ENCODE measurements at regions not wholly inside any gene's neighbourhood (a gene's known extent, or its start where the extent isn't known, plus 50 kb on each side); places are given as distances from the start of the nearest gene placed in this dataset.

- dilution Hi-C loops (cut with MboI; ENCODE audit: extremely low pct_ligation_motif_present, low sequenced_read_pairs) (no loop called here), intact Hi-C loops (cut with micrococcal nuclease) (no loop called here)
- Histone ChIP-seq H3K9me1 (replicated peaks; ENCODE audit: control insufficient read depth, extremely low read depth, insufficient read depth, low read length) (no peaks in the 10 kb centered on the region), H3K27ac (ENCODE audit: insufficient read depth, low read depth, low read length) (no peak overlapping the region), H3K9ac (replicated peaks; ENCODE audit: extremely low read depth, insufficient read depth, low read length) (no peak overlapping the region), H4K20me1 (replicated peaks; ENCODE audit: control insufficient read depth, extremely low read depth, insufficient read depth, low read length) (no peaks in the 10 kb centered on the region), H3K4me1 (ENCODE audit: control insufficient read depth, extremely low read depth, insufficient read depth, low read length) (no peaks in the 10 kb centered on the region), H3K36me3 (ENCODE audit: control insufficient read depth in 2 of 2, extremely low read depth in 1 of 2, insufficient read depth in 2 of 2, low read length in 2 of 2) (no peaks in the 10 kb centered on the region), H3K79me2 (ENCODE audit: control insufficient read depth, insufficient read depth, low read length) (no peaks in the 10 kb centered on the region), H3K9me3 (replicated peaks; ENCODE audit: control insufficient read depth, insufficient read depth, low read length) (no peaks in the 10 kb centered on the region), H3K27me3 (ENCODE audit: control insufficient read depth in 2 of 2, insufficient read depth in 2 of 2, low read length in 2 of 2) (no peaks in the 10 kb centered on the region), H2AFZ (ENCODE audit: low read depth, low read length) (no peak overlapping the region), H3K4me2 (ENCODE audit: insufficient read depth, low read length) (no peak overlapping the region), H3K4me3 (replicated peaks in 1 of 3; ENCODE audit: insufficient read depth in 1 of 3, low read depth in 1 of 3, low read length in 3 of 3) (no peak overlapping the region)
- DNase-seq (ENCODE audit: low read depth, low spot score) (no peak), FAIRE-seq (no peak)
- TF ChIP-seq JUN (IDR thresholded peaks at IDR 0.05; ENCODE audit: borderline replicate concordance, insufficient read depth, insufficient read length, low read depth) = no peak
- no peak for TF ChIP-seq POLR2AphosphoS5 (IDR thresholded peaks at IDR 0.05; ENCODE audit: insufficient read depth, low read depth, low read length)
- TF ChIP-seq EZH2 (IDR thresholded peaks at IDR 0.05; ENCODE audit: borderline replicate concordance, low read depth, low read length, severe bottlenecking) = no peak
- no peak for TF ChIP-seq MYC (IDR thresholded peaks at IDR 0.05; ENCODE audit: low read depth, low read length)
- ChIA-PET CTCF (no interaction called here), POLR2A (no interaction called here)
- BruUV-seq (replicated peaks) = no TSS peak
Observed at GRCh38 chr9:129513282-129513681, 107.6 kb downstream of the C9orf50 start.

- dilution Hi-C loops (cut with MboI; ENCODE audit: extremely low pct_ligation_motif_present, low sequenced_read_pairs) = no loop called here
- POLR2A ChIA-PET = no interaction called here
Observed at GRCh38 chr9:129511285-129511900, 109.5 kb downstream of the C9orf50 start.

More at GRCh38 chr9:129511285-129511900, 109.5 kb downstream of the C9orf50 start:
- H3K36me3 ChIP-seq (ENCODE audit: control insufficient read depth in 2 of 2, extremely low read depth in 1 of 2, insufficient read depth in 2 of 2, low read length in 2 of 2) = no peaks in the 10 kb centered on the region
- no peak overlapping the region for H3K4me3 ChIP-seq (replicated peaks in 1 of 3; ENCODE audit: insufficient read depth in 1 of 3, low read depth in 1 of 3, low read length in 3 of 3)
- no peak overlapping the region for H3K9ac ChIP-seq (replicated peaks; ENCODE audit: extremely low read depth, insufficient read depth, low read length)
- CTCF ChIA-PET = interaction anchor here (1.0 kb wide), 1 partner anchor 9 kb away, joined by 3 read pairs; no protein-coding TSS in a partner anchor
- no peak overlapping the region for H2AFZ ChIP-seq (ENCODE audit: low read depth, low read length)
- no peaks in the 10 kb centered on the region for H3K27me3 ChIP-seq (ENCODE audit: control insufficient read depth in 2 of 2, insufficient read depth in 2 of 2, low read length in 2 of 2)
- H3K4me2 ChIP-seq (ENCODE audit: insufficient read depth, low read length) = no peak overlapping the region
- no TSS peak for BruUV-seq (replicated peaks)
- no peaks in the 10 kb centered on the region for H3K9me3 ChIP-seq (replicated peaks; ENCODE audit: control insufficient read depth, insufficient read depth, low read length)
- intact Hi-C loops (cut with micrococcal nuclease) = no loop called here
- H3K4me1 ChIP-seq (ENCODE audit: control insufficient read depth, extremely low read depth, insufficient read depth, low read length) = peaks cover 5% of the 10 kb centered on the region
- H3K27ac ChIP-seq (ENCODE audit: insufficient read depth, low read depth, low read length) = no peak overlapping the region
- no peaks in the 10 kb centered on the region for H4K20me1 ChIP-seq (replicated peaks; ENCODE audit: control insufficient read depth, extremely low read depth, insufficient read depth, low read length)
- no peak for TF ChIP-seq MAX (IDR thresholded peaks at IDR 0.05; ENCODE audit: insufficient read depth, insufficient read length)
- TF ChIP-seq JUN (IDR thresholded peaks at IDR 0.05; ENCODE audit: borderline replicate concordance, insufficient read depth, insufficient read length, low read depth) = no peak
- no peak for TF ChIP-seq POLR2A (IDR thresholded peaks at IDR 0.05; ENCODE audit: low read depth, low read length)
- TF ChIP-seq FOS (IDR thresholded peaks at IDR 0.05; ENCODE audit: borderline replicate concordance, insufficient read depth, low read length) = no peak
- no peak for TF ChIP-seq GATA2 (IDR thresholded peaks at IDR 0.05; ENCODE audit: insufficient read depth, insufficient read length, low read depth, low read length)
- TF ChIP-seq MYC (IDR thresholded peaks at IDR 0.05; ENCODE audit: low read depth, low read length) = no peak
- no peak for TF ChIP-seq CTCF (IDR thresholded peaks at IDR 0.05; ENCODE audit: extremely low read depth in 1 of 2, insufficient read depth in 1 of 2, low read depth in 1 of 2, low read length in 2 of 2)
- no peaks in the 10 kb centered on the region for H3K79me2 ChIP-seq (ENCODE audit: control insufficient read depth, insufficient read depth, low read length)
- DNase-seq (ENCODE audit: low read depth, low spot score) = no peak
- FAIRE-seq = no peak
- H3K9me1 ChIP-seq (replicated peaks; ENCODE audit: control insufficient read depth, extremely low read depth, insufficient read depth, low read length) = no peaks in the 10 kb centered on the region

Data from endothelial cell of umbilical vein (primary cell).